PC-3 (cell line): ENCODE measurements at regions not wholly inside any gene's neighbourhood (a gene's known extent, or its start where the extent isn't known, plus 50 kb on each side); places are given as distances from the start of the nearest gene placed in this dataset.

Experiments
- CTCF ChIP-seq: fragments of 300-600 bp; sonication (generic); conservative IDR thresholded peaks from 2 replicates; pipeline ENCODE4 v1.5.1; 2017; ENCODE audit warnings: antibody characterized with exemption, low read depth, mild to moderate bottlenecking, low read length
- EZH2 ChIP-seq: fragments of 300-600 bp; sonication (generic); IDR thresholded peaks from one replicate; pipeline ENCODE4 v1.6.1; 2017; ENCODE audit warnings: antibody characterized with exemption, mild to moderate bottlenecking, low read length; ENCODE audit not compliant: unreplicated experiment
- EZH2phosphoT487 ChIP-seq: fragments of 300-600 bp; sonication (generic); IDR thresholded peaks from 2 replicates; pipeline ENCODE4 v1.6.1; 2018; ENCODE audit warnings: mild to moderate bottlenecking, antibody characterized with exemption, low read length, borderline replicate concordance

- TF ChIP-seq CTCF (no peak), EZH2 (no peak), EZH2phosphoT487 (no peak)
These were observed 137.3 kb upstream of the UBE2E1 start for GRCh38 chr3:23668430-23668904.
